HG02678 (cell line): ENCODE measurements at regions not wholly inside any gene's neighbourhood (a gene's known extent, or its start where the extent isn't known, plus 50 kb on each side); places are given as distances from the start of the nearest gene placed in this dataset.
"Not testable (repeated sequence)": the region's sequence is repeated elsewhere in the genome, so short reads cannot be mapped to it uniquely, and the experiment has no call there.

Experiments
- ATAC-seq: cut with Tn5 transposase; IDR thresholded peaks from one replicate; pipeline ENCODE4 v1.9.1; 2021; ENCODE audit warnings: mild to moderate bottlenecking, moderate library complexity; ENCODE audit not compliant: unreplicated experiment

DNA sequence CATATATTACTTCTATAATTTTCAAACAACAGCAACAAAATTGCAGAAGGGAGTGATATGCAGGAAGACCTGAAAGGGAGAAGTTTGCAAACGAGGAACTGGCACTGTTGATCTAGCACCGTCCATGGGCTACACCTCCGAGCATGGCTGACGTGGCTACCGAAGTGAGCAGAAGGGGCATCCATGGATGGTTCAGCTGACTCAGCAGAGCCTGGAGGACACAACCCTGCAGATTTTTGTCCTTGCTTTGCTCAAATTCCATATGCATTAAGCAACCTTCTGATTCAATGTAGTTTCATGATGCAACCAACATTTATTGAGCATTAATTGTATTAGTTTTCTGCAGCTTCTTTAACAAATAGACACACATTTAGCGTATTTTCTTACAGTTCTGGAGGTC lies 191.2 kb downstream of the C1orf94 start:
- no peak for ATAC-seq

- ATAC-seq: no peak
Observed at GRCh38 chr1:34369701-34370455, 193.2 kb downstream of the C1orf94 start.

DNA sequence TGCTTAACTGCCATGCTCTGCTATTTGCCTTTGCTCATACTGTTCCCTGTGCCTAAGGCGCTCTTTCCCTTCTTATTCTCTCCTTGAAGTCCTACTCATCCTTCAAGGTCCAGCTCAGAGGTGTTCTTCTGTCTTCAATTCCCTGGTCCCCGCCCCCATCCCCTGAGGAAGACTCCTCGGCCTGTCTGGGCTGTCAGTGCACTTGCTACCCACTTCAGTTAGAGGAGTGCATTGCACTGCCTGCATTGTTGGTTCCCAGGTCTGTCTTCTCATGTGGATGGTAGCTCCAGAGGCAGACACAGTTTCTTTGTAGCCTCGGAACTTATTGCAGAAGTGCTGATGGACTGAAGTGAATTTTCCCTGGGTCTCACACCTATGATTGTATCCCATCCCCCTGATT lies 194.0 kb downstream of the C1orf94 start:
- no peak for ATAC-seq

DNA sequence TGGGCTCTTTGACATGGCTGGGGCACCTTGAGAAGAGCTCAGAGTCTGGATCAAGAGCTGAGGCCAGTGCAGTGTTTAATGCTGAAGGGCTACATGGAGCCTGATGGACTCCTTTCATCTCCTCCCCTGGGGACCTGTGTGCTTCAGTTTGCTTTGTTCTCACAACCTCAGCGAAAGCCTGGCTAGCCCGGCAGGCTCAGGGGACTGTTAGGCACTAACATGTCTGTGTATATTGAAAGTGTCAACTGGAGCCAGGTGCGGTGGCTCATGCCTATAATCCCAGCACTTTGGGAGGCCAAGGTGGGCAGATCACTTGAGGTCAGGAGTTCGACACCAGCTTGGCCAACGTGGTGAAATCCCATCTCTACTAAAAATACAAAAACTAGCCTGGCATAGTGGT lies 194.5 kb downstream of the C1orf94 start:
- ATAC-seq: not testable (repeated sequence)

DNA sequence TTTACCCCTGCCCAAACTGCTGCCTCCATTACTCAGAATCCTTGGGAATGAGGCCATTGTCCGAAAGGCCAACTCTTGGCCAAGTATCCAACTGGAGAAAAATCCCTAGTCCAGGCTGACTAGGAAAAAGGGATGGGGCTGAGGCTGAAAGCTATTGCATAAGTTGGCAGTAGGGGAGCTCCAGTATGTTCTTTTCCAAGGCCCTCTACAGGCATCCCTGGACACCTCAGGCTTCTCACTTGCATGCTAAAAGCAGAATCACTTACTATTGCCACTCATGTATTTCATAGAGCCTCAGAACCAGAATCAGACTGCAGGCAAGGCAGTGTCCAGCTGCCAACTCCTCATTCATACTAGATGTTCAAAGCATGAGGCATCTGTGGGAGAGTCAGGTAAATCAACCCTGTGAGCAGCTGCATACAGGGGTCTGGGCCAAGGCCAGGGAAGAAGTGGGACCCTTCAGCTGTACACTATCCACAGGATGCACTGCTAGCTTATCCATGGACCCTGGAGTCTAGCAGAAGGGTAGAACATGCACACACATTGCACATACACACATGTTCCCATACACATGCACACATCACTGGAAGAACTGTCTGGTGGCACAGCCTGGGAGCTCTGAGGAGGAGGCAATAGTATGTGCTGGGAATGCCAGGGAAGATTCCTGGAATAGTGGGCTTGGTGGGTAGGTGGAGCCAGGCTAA lies 195.3 kb downstream of the C1orf94 start:
- no peak for ATAC-seq

- ATAC-seq: no peak
Observed at GRCh38 chr1:34372891-34373290, 196.2 kb downstream of the C1orf94 start.

GRCh38 chr1:34373912-34374311 lies 197.2 kb downstream of the C1orf94 start:
- ATAC-seq: no peak

GRCh38 chr1:34376531-34376930 lies 199.8 kb downstream of the C1orf94 start:
- ATAC-seq: no peak

GRCh38 chr1:34378968-34379856 lies 202.5 kb downstream of the C1orf94 start:
- ATAC-seq: no peak

DNA sequence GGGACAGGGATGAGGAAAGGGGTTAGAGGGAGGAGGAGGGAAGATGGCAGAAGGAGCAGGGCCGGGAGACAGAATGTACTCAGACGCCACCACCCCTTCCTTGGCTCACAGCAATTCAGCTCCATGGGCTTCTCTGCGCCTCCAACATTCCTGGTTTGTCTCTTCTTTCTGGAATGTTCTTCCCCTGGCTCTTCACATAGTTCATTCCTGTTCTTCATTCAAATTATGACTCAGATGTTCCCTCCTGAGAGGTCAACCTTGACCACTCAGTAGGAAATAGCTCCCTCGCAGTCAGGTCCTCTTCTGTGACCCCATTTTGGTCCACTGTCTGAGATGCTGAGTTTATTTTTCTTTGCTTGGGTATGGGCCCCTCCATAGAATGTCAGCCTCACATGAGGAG lies 203.2 kb downstream of the C1orf94 start:
- ATAC-seq: no peak

DNA sequence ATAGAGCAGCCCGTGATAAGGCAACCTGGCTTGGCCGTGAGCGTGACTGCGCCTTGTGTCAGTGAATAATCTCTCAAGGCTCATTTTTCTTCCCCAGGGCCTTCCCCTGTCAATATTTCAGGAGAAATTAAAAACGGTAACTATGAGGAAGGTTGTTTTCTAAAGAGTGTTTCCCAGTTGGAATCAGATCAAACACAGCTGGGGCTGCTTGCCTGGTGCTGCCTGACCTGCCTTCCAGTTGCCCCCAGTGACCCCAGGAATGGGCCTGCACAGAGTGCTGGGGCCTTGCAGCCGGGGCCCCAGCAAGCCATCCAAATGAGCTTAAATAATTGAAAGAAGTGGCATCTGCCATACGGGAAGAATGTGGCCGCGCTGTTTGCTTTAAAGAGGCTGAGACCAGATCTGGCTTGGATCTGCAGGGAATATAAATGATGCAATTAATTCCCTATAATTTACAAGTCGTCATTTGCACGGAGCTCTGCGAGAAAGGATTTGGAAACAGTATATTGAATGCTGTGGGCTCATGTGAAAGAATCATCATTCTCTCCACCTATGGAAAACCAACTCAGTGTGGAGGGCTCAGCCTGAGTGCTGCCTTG lies 203.9 kb downstream of the C1orf94 start:
- ATAC-seq: no peak

DNA sequence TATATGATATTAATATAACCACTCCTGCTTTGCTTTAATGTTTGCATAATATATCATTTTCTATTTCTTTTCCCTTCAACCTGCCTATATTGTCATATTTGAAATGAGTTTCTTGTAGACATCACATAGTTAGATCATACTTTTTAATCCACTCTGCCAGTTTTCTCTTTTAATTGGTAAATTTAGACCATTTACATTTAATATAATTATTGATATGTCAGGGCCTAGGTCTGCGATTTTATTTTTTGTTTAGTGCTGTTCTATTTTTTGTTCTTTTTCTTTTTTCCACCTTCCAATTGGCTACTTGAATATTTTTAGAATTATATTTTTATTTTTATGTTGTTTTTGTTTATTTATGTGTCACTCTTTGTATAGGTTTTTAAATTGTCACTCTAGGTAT lies 213.3 kb downstream of the C1orf94 start:
- ATAC-seq: no peak

- no peak for ATAC-seq
Observed at GRCh38 chr1:34396042-34396441, 219.3 kb downstream of the C1orf94 start.

DNA sequence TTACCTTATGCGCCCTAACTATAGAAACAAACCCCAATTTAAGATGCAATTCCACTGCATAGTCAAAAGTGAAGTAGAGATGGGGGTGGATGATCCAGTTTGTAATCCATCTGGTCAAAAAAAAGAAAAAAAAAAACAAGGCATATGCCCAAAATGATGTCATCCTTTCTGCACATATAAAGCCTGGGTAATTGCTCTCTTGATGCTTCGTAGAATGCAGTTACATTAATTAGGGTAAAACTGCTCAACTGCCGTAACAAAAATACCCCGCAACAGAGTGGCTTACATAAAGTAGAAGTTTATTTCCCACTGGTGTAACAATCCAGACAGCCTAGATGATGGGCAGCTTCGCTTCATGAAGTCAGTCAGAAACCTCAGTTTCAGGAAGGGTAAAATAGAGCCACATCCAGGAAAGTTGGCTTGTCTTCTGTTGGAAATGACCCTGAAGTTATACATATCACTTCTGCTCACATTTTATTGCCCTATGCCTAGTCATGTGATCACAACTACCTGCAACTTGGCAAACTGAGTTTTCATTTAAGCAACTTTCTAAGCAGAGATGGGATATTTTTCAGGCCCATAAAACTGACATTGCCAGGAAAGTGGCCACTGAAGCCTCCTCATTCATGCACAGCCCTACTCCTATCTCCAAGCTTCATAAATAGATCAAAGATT lies 221.7 kb downstream of the C1orf94 start:
- ATAC-seq: no peak

DNA sequence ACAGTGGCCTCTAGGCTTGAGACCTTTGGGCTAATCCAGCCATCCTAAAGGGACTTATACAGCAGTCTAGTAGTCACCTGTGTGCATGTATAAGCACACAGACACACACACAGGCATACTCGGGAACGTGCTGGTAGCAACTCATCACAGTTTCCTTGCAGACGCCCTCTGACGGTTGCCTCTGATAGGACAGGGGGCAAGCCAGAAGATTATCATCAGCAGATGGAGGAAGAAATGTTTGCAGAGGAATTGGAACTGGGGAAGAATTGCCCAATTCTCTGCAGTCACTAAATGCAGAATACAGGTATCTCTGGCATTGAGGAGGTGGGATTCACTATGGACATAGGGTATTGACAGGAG lies 222.2 kb downstream of the C1orf94 start:
- no peak for ATAC-seq

GRCh38 chr1:34400675-34401074 lies 224.0 kb downstream of the C1orf94 start:
- no peak for ATAC-seq

DNA sequence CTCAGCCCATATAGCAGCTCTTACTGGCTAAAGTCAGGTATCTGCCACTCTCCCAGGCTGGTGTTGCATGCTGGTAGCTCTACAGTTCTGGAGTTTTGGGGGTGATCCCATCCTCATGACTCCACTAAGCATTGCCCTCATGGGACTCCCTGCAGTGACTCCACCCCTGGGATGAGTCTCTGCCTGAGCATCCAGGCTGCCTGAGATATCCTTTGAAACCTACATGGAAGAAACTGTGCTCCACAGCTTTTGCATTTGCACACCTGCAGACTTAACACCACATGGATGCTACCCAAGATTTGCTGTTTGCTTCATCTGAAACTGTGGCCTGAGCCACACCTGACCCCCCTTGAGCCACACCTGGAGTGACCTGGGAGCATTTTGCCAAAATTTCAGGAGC lies 226.4 kb downstream of the C1orf94 start:
- no peak for ATAC-seq

- ATAC-seq: no peak
Observed at GRCh38 chr1:34404804-34405203, 228.1 kb downstream of the C1orf94 start.

GRCh38 chr1:34405266-34405959 lies 228.7 kb downstream of the C1orf94 start:
- no peak for ATAC-seq

DNA sequence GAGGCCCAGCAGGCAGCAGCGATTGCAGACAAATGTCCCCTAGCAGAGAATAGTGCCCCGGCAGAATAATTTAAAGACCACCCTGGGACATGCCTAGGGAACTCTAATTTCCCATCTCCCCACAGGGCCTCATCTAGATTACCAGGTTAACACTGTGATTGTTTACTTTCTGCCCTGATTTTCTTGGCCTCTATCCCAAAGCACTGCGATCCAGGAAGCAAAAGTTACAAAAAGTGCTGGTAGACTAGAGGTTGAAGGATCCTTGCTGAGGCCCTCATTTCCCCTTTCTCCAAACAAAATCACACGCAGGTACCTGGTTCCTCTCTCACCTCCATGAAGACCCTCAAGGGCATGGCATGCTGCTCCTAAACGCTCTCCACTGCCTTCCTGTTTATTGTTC lies 229.7 kb downstream of the C1orf94 start:
- ATAC-seq: no peak
